Thymus (tissue), 11 donors: ENCODE measurements at regions not wholly inside any gene's neighbourhood (a gene's known extent, or its start where the extent isn't known, plus 50 kb on each side); places are given as distances from the start of the nearest gene placed in this dataset.
"Not testable (repeated sequence)": the region's sequence is repeated elsewhere in the genome, so short reads cannot be mapped to it uniquely, and the experiment has no call there.

Experiments used
- DNase-seq, 9 donors: peaks; one replicate each; pipeline ENCODE4 v3.0.0-alpha.2; 2013; ENCODE audit warnings: low spot score in 9 of 9, low read depth in 6 of 9, missing footprints in 1 of 9
- H3K27ac ChIP-seq, 2 donors: one replicate each; pipeline ENCODE4 v1.5.1; 2013; ENCODE audit warnings: control low read depth in 1 of 2, low read depth in 1 of 2, low read length in 1 of 2, mild to moderate bottlenecking in 1 of 2, moderate library complexity in 1 of 2
- H3K27me3 ChIP-seq, 2 donors: one replicate each; pipeline ENCODE4 v1.5.1; 2013; ENCODE audit warnings: low read length in 1 of 2; ENCODE audit not compliant: control insufficient read depth in 2 of 2, insufficient read depth in 1 of 2
- H3K36me3 ChIP-seq, 2 donors: one replicate each; pipeline ENCODE4 v1.5.1; 2013; ENCODE audit warnings: low read length in 1 of 2, mild to moderate bottlenecking in 1 of 2, moderate library complexity in 1 of 2; ENCODE audit not compliant: control insufficient read depth in 2 of 2, insufficient read depth in 2 of 2
- H3K4me1 ChIP-seq, 2 donors: one replicate each; pipeline ENCODE4 v1.5.1; 2013; ENCODE audit warnings: low read length in 2 of 2; ENCODE audit not compliant: control insufficient read depth in 2 of 2, insufficient read depth in 2 of 2
- H3K4me3 ChIP-seq, 2 donors: one replicate each; pipeline ENCODE4 v1.5.1; 2013; ENCODE audit warnings: low read length in 2 of 2, control low read depth in 1 of 2, mild to moderate bottlenecking in 1 of 2
- H3K9me3 ChIP-seq, 2 donors: one replicate each; pipeline ENCODE4 v1.5.1; 2013; ENCODE audit warnings: low read length in 1 of 2, mild to moderate bottlenecking in 1 of 2; ENCODE audit not compliant: control insufficient read depth in 2 of 2, insufficient read depth in 1 of 2
- WGBS: extraction: QIAGEN DNeasy Blood & Tissue Kit; methylation state at CpG from one replicate; pipeline ENCODE4 v1.1.7; 2013; 5-methylcytosine and 5-hydroxymethylcytosine counted together
- donor health status: healthy.

- H3K27me3 ChIP-seq = peaks cover 0 to 14% of the 10 kb centered on the region in 2 donors
Observed at GRCh38 chr3:75583116-75583515, 81.0 kb upstream of the FRG2C start.

GRCh38 chr3:75587695-75588094 lies 76.4 kb upstream of the FRG2C start:
- 92% methylated on average over 15 of the region's 15 CpGs for WGBS
- DNase-seq, H3K4me3 ChIP-seq, H3K4me1 ChIP-seq, H3K27me3 ChIP-seq, H3K27ac ChIP-seq, H3K36me3 ChIP-seq, H3K9me3 ChIP-seq: not testable (repeated sequence)

More at GRCh38 chr3:75583116-75583515, 81.0 kb upstream of the FRG2C start:
- WGBS = 15% methylated on average over 10 of the region's 10 CpGs
- not testable (repeated sequence) for H3K27ac ChIP-seq, DNase-seq, H3K4me1 ChIP-seq, H3K36me3 ChIP-seq, H3K4me3 ChIP-seq, H3K9me3 ChIP-seq

- not testable (repeated sequence) for H3K36me3 ChIP-seq, H3K27me3 ChIP-seq, H3K27ac ChIP-seq, H3K9me3 ChIP-seq, H3K4me1 ChIP-seq, DNase-seq, H3K4me3 ChIP-seq
- 96% methylated on average over 16 of the region's 16 CpGs for WGBS
Observed at GRCh38 chr3:75590382-75590781, 73.7 kb upstream of the FRG2C start.

GRCh38 chr3:75604286-75604934 lies 59.7 kb upstream of the FRG2C start:
- WGBS = 78% methylated on average over 14 of the region's 14 CpGs
- not testable (repeated sequence) for H3K4me3 ChIP-seq, H3K36me3 ChIP-seq, H3K27me3 ChIP-seq, H3K4me1 ChIP-seq, DNase-seq, H3K27ac ChIP-seq, H3K9me3 ChIP-seq

- not testable (repeated sequence) for H3K27ac ChIP-seq, DNase-seq, H3K27me3 ChIP-seq, H3K36me3 ChIP-seq, H3K4me1 ChIP-seq, H3K9me3 ChIP-seq, H3K4me3 ChIP-seq
- 89% methylated on average over 9 of the region's 9 CpGs for WGBS
Observed at GRCh38 chr3:75607996-75608395, 56.1 kb upstream of the FRG2C start.

GRCh38 chr3:75609598-75609997 lies 54.5 kb upstream of the FRG2C start:
- H3K9me3 ChIP-seq, H3K36me3 ChIP-seq, H3K4me1 ChIP-seq, H3K27me3 ChIP-seq, H3K4me3 ChIP-seq, H3K27ac ChIP-seq: not testable (repeated sequence)
- peak in 1 of 9 donors; percentile 33 for DNase-seq
- WGBS = 43% methylated on average over 26 of the region's 26 CpGs

- WGBS = 81% methylated on average over 2 of the region's 2 CpGs
- H3K27ac ChIP-seq = no peak overlapping the region
- H3K36me3 ChIP-seq = no peaks in the 10 kb centered on the region
Observed at GRCh38 chr3:75610773-75611172, 53.4 kb upstream of the FRG2C start.

GRCh38 chr3:75611724-75612460 lies 52.2 kb upstream of the FRG2C start:
- not testable (repeated sequence) for H3K4me1 ChIP-seq
- WGBS = 57% methylated on average over 25 of the region's 25 CpGs

More at GRCh38 chr3:75610773-75611172, 53.4 kb upstream of the FRG2C start:
- H3K9me3 ChIP-seq = no peaks in the 10 kb centered on the region
- peaks cover 0 to 2% of the 10 kb centered on the region in 2 donors for H3K27me3 ChIP-seq
- no peak overlapping the region for H3K4me3 ChIP-seq
- no peaks in the 10 kb centered on the region for H3K4me1 ChIP-seq
- DNase-seq = no peak

More at GRCh38 chr3:75611724-75612460, 52.2 kb upstream of the FRG2C start:
- not testable (repeated sequence) for H3K9me3 ChIP-seq, H3K27me3 ChIP-seq, H3K27ac ChIP-seq, H3K4me3 ChIP-seq, H3K36me3 ChIP-seq
- peak in 1 of 9 donors; percentile 57 for DNase-seq
